GM18867 (cell line): ENCODE measurements at regions not wholly inside any gene's neighbourhood (a gene's known extent, or its start where the extent isn't known, plus 50 kb on each side); places are given as distances from the start of the nearest gene placed in this dataset.

Experiments
- ATAC-seq: cut with Tn5 transposase; IDR thresholded peaks from one replicate; pipeline ENCODE4 v1.9.1; 2021; ENCODE audit warnings: mild to moderate bottlenecking, moderate library complexity; ENCODE audit not compliant: unreplicated experiment

GRCh38 chr1:103256490-103256889 is 148.2 kb upstream of the COL11A1 start:
- ATAC-seq: no peak

- ATAC-seq: no peak
Measured at GRCh38 chr1:103254691-103255090, 146.4 kb upstream of the COL11A1 start.

GRCh38 chr1:103250441-103250861 is 142.1 kb upstream of the COL11A1 start:
- ATAC-seq: no peak

DNA sequence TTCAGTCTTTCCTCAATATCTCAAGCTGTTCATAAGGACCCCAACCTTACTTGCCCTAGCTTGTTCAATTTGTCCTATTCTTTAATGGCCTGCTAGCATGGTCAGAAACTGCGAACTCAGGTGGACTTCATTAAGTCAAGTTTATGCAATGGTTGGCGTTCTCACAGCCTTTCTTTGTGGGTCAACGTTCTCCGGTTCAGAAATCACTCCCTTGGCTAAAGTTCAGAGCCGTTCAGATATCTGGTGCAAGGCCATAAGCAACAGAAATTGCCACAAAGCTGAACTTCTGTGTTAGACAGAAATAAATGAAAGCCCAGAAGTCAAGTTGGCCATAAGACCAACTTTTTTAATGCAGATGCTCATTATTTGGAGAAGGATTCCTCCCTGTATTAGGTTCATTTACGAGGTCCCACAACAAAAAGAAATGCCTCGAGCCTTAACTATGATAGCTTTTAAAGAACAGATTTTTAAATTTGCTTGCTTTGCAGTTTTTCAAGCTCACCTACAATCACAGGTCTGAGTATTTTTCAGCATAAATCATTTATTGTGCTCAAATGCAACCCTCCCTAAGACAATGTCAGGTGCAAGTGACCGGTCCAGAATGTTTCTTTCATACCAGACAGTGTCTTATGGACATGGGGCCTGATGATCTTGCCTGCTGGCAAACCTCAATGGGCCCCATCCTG is 140.2 kb upstream of the COL11A1 start:
- ATAC-seq: no peak

DNA sequence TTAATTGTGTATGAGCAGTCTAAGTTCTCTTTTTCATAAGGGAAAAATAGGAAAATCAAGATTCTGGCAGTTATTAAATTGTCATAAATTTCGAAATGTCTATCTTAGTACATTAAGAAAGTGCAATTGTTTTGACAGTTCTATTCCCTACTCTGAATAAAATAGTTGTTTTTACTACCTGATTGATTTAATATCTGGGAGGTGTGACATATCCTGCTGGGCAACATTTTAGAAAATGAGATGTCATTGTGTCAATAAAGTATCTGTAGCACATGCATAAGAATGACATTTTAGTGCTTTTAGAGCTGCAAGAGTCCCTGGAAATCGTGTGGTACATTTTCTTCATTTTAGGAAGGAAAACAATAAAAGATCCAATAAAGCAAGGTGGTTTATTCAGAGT is 139.2 kb upstream of the COL11A1 start:
- ATAC-seq: no peak

- no peak for ATAC-seq
Measured at GRCh38 chr1:103243481-103243880, 135.2 kb upstream of the COL11A1 start.

- ATAC-seq: no peak
Measured at GRCh38 chr1:103239034-103239433, 130.7 kb upstream of the COL11A1 start.

DNA sequence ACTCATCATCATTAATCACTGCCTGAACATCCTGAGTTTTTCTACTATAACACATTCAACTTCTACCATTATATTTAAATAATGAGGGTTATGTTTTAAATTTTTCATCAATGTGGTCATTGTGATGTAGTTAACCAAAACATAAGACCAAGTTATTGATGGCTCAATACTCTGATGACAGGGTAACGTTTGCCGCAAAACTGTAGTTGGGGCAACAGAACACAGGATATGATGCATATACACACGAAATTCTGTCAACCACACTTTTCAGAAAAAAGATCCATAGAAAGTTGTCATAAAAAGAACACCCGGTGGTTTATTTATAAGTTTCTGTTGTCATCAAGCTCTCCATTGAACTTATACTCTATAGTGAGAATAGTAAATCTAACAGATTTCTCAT is 121.7 kb upstream of the COL11A1 start:
- ATAC-seq: no peak

- ATAC-seq: no peak
Measured at GRCh38 chr1:103220631-103221041, 112.3 kb upstream of the COL11A1 start.

- ATAC-seq: no peak
Measured at GRCh38 chr1:103218821-103219220, 110.5 kb upstream of the COL11A1 start.

GRCh38 chr1:103218369-103218768 is 110.0 kb upstream of the COL11A1 start:
- ATAC-seq: no peak

DNA sequence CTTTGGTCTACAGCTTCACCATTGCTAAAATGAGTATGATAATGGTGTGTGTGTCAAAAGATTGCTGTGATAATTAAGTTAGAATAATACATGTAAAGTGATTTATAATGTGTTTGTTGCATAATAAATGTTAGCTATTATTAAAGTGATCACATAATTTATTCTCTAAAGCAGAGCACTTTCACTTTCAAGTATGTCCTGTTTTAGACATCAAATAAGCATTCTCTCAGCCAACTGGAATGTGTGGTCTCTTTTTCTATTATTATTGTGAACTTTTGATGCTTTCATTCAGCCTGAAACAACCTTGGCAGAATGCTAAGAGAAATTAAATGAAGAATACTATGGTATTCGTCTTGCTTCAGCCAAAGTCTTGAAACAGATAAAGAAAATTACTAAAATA is 102.8 kb upstream of the COL11A1 start:
- ATAC-seq: no peak

DNA sequence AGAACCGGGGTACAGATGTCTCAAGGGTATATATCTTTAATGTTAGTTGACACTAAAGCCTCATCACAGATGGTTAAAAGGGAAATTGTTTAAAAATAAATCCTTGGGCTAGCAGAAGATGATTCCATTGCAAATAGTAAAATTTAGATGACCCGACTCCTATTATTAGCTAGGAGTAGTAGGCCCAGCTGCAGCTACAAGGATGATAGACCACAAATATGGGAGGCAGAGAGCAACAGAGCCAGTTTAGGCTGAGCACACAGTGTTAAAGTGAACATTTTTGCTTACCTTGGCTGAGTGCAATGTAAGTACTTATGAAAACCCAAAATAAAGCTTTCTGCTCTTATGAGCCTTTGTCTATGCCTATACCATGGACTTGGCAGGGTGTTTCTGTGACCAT is 100.5 kb upstream of the COL11A1 start:
- ATAC-seq: no peak

GRCh38 chr1:103199001-103199400 is 90.7 kb upstream of the COL11A1 start:
- ATAC-seq: no peak

DNA sequence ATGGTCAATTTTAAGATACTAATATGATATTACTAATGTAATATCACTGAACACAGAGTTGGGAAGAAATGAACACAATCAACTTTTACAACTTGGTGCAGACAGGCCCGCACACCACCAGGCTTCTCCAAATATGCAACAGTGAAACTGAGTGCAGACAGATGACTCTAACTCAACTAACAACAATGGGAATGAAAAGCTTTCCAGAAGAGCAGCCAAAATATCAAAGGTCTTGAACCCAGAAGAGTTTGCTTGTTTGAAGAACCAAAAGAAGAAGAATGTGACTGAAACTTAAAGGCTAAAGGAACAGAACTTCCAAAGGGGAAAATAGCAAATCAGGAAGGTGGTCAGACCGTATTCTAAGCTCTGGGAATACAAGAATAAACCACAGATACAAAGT is 89.8 kb upstream of the COL11A1 start:
- ATAC-seq: no peak

GRCh38 chr1:103197216-103197615 is 88.9 kb upstream of the COL11A1 start:
- ATAC-seq: no peak

- no peak for ATAC-seq
Measured at GRCh38 chr1:103194984-103195383, 86.7 kb upstream of the COL11A1 start.

- no peak for ATAC-seq
Measured at GRCh38 chr1:103194060-103194459, 85.7 kb upstream of the COL11A1 start.

DNA sequence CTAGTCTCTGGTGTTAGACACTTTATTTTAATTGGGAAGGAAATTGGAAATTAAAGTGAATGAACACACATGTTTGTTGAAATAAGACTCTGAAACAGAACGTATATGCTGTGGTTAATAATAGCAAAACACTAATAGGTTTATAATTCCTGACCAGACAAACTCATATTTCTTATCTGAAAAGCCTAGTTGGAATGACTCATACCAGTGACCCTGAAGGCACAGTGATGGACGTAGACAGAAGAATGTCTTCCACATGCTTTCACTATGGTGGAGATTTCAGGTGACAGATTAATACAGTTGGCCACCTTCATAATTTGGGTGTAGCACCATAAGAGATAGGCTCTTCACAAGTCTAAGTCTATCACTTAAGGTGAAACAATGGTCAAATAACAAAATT is 83.0 kb upstream of the COL11A1 start:
- ATAC-seq: no peak

DNA sequence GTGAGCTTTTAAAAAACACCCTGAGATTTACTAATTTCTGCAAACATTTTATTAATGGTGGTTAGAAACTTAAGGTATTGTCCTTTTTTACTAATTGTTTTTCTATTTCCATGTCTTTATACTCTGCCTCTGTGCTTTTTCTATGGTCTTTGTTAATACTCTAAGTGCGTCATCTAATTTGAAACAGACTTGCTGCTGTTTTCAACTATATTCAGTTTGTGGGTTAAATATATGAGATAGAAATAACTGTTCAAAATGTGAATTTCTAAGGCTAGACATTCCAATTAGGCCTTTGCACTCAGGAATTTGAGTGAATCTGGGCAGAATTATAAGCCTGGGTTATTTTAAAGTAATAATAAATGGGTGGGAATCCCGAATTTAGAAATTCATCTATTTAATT is 82.4 kb upstream of the COL11A1 start:
- ATAC-seq: no peak

DNA sequence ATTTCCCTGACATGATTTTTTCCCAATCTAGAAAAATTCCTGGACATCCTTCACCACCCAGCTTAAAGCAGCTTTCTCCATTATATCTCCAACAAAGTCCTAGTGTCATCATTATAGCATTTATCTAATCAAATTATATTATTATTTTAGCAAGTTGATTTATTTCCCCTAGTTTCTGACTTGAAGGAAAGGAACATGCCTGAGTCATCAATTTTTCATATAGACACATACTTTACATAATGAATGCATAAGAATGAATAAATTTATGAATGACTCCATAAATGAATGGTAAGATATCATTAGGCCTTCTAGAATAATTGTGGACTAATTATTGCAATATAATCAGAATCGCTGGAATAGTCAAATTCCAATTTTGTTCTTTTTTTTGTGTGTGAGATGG is 79.4 kb upstream of the COL11A1 start:
- no peak for ATAC-seq

GRCh38 chr1:103180660-103181059 is 72.3 kb upstream of the COL11A1 start:
- ATAC-seq: no peak

GRCh38 chr1:103177108-103177775 is 68.9 kb upstream of the COL11A1 start:
- ATAC-seq: no peak
